ENCODE measurements at regions not wholly inside any gene's neighbourhood (a gene's known extent, or its start where the extent isn't known, plus 50 kb on each side); places are given as distances from the start of the nearest gene placed in this dataset.

GRCh38 chr2:84293791-84294380 is 165.2 kb downstream of the SUCLG1 start (continued):
- TF ChIP-seq ARID3A (IDR thresholded peaks at IDR 0.05; ENCODE audit: borderline replicate concordance, low read depth, low read length) (no peak), CUX1 (CRISPR knock-in tag; IDR thresholded peaks at IDR 0.05) (no peak)

GRCh38 chr2:84292545-84292944 is 166.5 kb downstream of the SUCLG1 start:
- no peak overlapping the region for H3K27ac ChIP-seq (ENCODE audit: extremely low read depth, low read depth, low read length)
- H3K36me3 ChIP-seq (ENCODE audit: control insufficient read depth, insufficient read depth, low read length), result no peaks in the 10 kb centered on the region
- no peaks in the 10 kb centered on the region for H3K9me3 ChIP-seq (replicated peaks; ENCODE audit: control insufficient read depth, insufficient read depth, low read depth, low read length)
- DNase-seq (ENCODE audit: extremely low read depth in 1 of 4, low spot score in 3 of 4), result no peak
- WGBS (ENCODE audit: insufficient coverage, low coverage, missing lambda C conversion rate), result 0% methylated on average over 1 of the region's 1 CpG
- no peaks in the 10 kb centered on the region for H3K79me2 ChIP-seq (ENCODE audit: control insufficient read depth, insufficient read depth, low read length)
- no peak for TF ChIP-seq MCM7 (IDR thresholded peaks at IDR 0.05)
- no peak for TF ChIP-seq TBP (optimal IDR thresholded peaks at IDR 0.05; ENCODE audit: low read depth, low read length)
- no peak overlapping the region for H2AFZ ChIP-seq (ENCODE audit: low read depth, low read length)
- no peaks in the 10 kb centered on the region for H3K27me3 ChIP-seq (ENCODE audit: control insufficient read depth in 2 of 2, insufficient read depth in 2 of 2, low read length in 2 of 2)
- CTCF ChIA-PET (ENCODE audit: low intra/inter-chr PET ratio), result no interaction called here
- H3K9ac ChIP-seq (ENCODE audit: insufficient read depth in 1 of 2, low read depth in 2 of 2, low read length in 2 of 2), result no peak overlapping the region
- no peak overlapping the region for H3K4me2 ChIP-seq (ENCODE audit: insufficient read depth, low read length)
- intact Hi-C loops (cut with micrococcal nuclease), result no loop called here
- in situ Hi-C loops (cut with MboI), result loop anchor here (10.0 kb wide), 1 partner anchor 468 kb away; no protein-coding TSS in a partner anchor
- no peak overlapping the region for H3K4me3 ChIP-seq
- H3K4me1 ChIP-seq (replicated peaks in 1 of 2; ENCODE audit: control insufficient read depth in 2 of 2, insufficient read depth in 2 of 2, low read length in 2 of 2), result peaks cover 0 to 5% of the 10 kb centered on the region in 2 experiments; a peak in 3 of 5 replicates
- no peaks in the 10 kb centered on the region for H3K9me1 ChIP-seq (ENCODE audit: control insufficient read depth, insufficient read depth, low read length)
- POLR2A ChIA-PET, result interaction anchor here (0.7 kb wide), 1 partner anchor 678 kb away, joined by 4 read pairs; no protein-coding TSS in a partner anchor
- no peaks in the 10 kb centered on the region for H4K20me1 ChIP-seq (replicated peaks; ENCODE audit: control insufficient read depth, insufficient read depth, low read length)
- no TSS peak for BruUV-seq (replicated peaks)
- FAIRE-seq, result no peak
- ATAC-seq, result no peak
